Mucosa of descending colon (tissue), 3 donors: ENCODE measurements at regions not wholly inside any gene's neighbourhood (a gene's known extent, or its start where the extent isn't known, plus 50 kb on each side); places are given as distances from the start of the nearest gene placed in this dataset.

ENCODE experiments used
- ATAC-seq: fragments of 200-7000 bp; cut with Tn5 transposase; one replicate; pipeline ENCODE4 v1.9.1; 2020; ENCODE audit warnings: mild to moderate bottlenecking, moderate library complexity
- DNase-seq, 3 donors: peaks; one replicate each; pipeline ENCODE4 v3.0.0-alpha.2; 2020
- H3K36me3 ChIP-seq: fragments of 200-600 bp; one replicate; pipeline ENCODE4 v1.8.0; 2021; ENCODE audit warnings: low read depth, mild to moderate bottlenecking
- H3K4me1 ChIP-seq: fragments of 200-600 bp; one replicate; pipeline ENCODE4 v1.8.0; 2021; ENCODE audit warnings: low read depth, mild to moderate bottlenecking
- H3K4me3 ChIP-seq: fragments of 200-600 bp; one replicate; pipeline ENCODE4 v1.8.0; 2021; ENCODE audit warnings: mild to moderate bottlenecking
- H3K9me3 ChIP-seq: fragments of 200-600 bp; one replicate; pipeline ENCODE4 v1.8.0; 2021; ENCODE audit warnings: mild to moderate bottlenecking
- CTCF ChIP-seq: fragments of 200-600 bp; IDR thresholded peaks from one replicate; pipeline ENCODE4 v1.8.0; 2022; ENCODE audit warnings: antibody characterized with exemption, mild to moderate bottlenecking
- intact Hi-C, 2 donors: fragments of 100-400 bp; cut with DNase I in 1 of 2; cut with micrococcal nuclease in 1 of 2; formaldehyde crosslinking; loops; one replicate each; pipeline versions ENCODE4 v1.11.0 to v1.11.1; 2022; cut with DNase I, micrococcal nuclease
- donor health status: DM: no; HTN: no; CAD: no; lungs with moderate emphysema.
- donor health status: DM: no; HTN: no; CAD: no.
- donor health status: DM: no; HTN: yes; CAD: no.

GRCh38 chr2:16441431-16441830, 224.2 kb downstream of the CYRIA start:
- no peaks in the 10 kb centered on the region for H3K36me3 ChIP-seq
- TF ChIP-seq CTCF = no peak
- H3K4me3 ChIP-seq = no peak overlapping the region
- ATAC-seq (no peak), DNase-seq (no peak)
- H3K9me3 ChIP-seq = no peaks in the 10 kb centered on the region
- intact Hi-C loops = no loop called here
- no peaks in the 10 kb centered on the region for H3K4me1 ChIP-seq

GRCh38 chr2:16440898-16441297, 224.7 kb downstream of the CYRIA start:
- Histone ChIP-seq H3K4me3 (no peak overlapping the region), H3K4me1 (no peaks in the 10 kb centered on the region), H3K9me3 (no peaks in the 10 kb centered on the region), H3K36me3 (no peaks in the 10 kb centered on the region)
- no peak for TF ChIP-seq CTCF
- intact Hi-C loops = no loop called here
- ATAC-seq = no peak
- DNase-seq = no peak

- no peak overlapping the region for H3K4me3 ChIP-seq
- no peak for TF ChIP-seq CTCF
- no peaks in the 10 kb centered on the region for H3K9me3 ChIP-seq
- intact Hi-C loops = no loop called here
- H3K4me1 ChIP-seq = no peaks in the 10 kb centered on the region
- ATAC-seq (no peak), DNase-seq (no peak)
- no peaks in the 10 kb centered on the region for H3K36me3 ChIP-seq
Measured at GRCh38 chr2:16438613-16439321, 226.9 kb downstream of the CYRIA start.

- TF ChIP-seq CTCF = no peak
- intact Hi-C loops = no loop called here
- no peaks in the 10 kb centered on the region for H3K36me3 ChIP-seq
- H3K9me3 ChIP-seq = no peaks in the 10 kb centered on the region
- DNase-seq (no peak), ATAC-seq (no peak)
- no peak overlapping the region for H3K4me3 ChIP-seq
- no peaks in the 10 kb centered on the region for H3K4me1 ChIP-seq
Measured at GRCh38 chr2:16437189-16437588, 228.4 kb downstream of the CYRIA start.

GRCh38 chr2:16434393-16434792, 231.2 kb downstream of the CYRIA start:
- intact Hi-C loops = no loop called here
- ATAC-seq = no peak
- H3K4me3 ChIP-seq = no peak overlapping the region
- H3K4me1 ChIP-seq = no peaks in the 10 kb centered on the region
- no peaks in the 10 kb centered on the region for H3K9me3 ChIP-seq
- H3K36me3 ChIP-seq = no peaks in the 10 kb centered on the region
- no peak for DNase-seq
- TF ChIP-seq CTCF = no peak

GRCh38 chr2:16430846-16431245, 234.8 kb downstream of the CYRIA start:
- no peaks in the 10 kb centered on the region for H3K4me1 ChIP-seq
- ATAC-seq (no peak), DNase-seq (no peak)
- no peaks in the 10 kb centered on the region for H3K9me3 ChIP-seq
- H3K4me3 ChIP-seq = no peak overlapping the region
- intact Hi-C loops = no loop called here
- TF ChIP-seq CTCF = no peak
- H3K36me3 ChIP-seq = no peaks in the 10 kb centered on the region
